Retina (tissue), 1 donor: ENCODE measurements at regions not wholly inside any gene's neighbourhood (a gene's known extent, or its start where the extent isn't known, plus 50 kb on each side); places are given as distances from the start of the nearest gene placed in this dataset.

ENCODE experiments used
- DNase-seq: peaks from one replicate; pipeline ENCODE4 v3.0.0-alpha.2; 2016

DNA sequence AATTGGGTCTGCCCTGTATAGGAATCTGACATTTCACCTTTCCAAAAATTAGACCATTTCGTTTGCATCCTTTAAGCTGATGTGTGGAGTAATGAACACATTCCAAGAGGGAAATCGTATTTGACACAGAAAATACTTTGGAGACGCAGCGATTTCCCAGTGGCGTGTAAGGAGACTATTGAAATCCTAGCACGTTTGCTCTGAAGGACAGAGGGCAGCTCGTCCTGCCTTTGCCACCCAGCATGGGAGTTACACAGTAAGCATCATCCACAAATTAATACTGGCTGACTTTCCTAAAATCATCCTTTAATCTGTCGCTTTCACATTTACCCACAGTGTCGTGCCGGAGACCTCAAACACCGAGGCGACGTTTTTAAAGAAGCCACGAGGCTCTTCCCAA is 925.9 kb upstream of the EEF2KMT start:
- DNase-seq, result no peak

DNA sequence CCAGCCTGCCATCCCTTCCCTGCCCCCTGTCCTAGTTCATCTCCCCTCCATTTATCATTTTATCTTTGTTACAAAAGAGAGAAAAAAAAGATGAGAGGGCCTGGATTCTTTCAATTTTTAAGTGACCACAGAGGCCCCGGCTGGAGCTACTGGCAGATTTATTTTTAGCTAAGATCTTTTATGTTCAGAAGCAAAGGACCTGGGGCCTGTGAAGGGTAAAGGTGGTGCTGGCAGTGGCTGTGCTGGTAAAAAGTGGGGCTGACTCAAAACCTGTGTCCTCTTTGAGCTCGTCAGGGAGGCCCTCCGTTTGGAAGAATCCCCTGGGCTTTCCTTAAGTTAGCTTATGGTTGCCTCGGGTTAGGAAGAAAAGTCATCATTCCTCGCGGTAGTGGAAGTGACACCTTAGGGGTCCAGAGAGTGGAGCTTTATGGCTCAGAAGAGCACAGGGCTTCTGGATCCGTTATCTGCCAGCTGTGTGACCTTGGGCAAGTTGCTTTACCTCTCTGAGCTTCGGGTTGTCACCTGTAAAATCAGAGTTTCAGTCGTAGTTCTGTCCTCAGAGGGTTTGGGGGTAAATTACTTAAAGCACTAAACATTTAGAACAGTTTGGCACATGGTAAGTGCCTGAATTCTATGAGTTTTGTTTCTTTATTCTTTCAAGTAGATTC is 923.8 kb upstream of the EEF2KMT start:
- no peak for DNase-seq

DNA sequence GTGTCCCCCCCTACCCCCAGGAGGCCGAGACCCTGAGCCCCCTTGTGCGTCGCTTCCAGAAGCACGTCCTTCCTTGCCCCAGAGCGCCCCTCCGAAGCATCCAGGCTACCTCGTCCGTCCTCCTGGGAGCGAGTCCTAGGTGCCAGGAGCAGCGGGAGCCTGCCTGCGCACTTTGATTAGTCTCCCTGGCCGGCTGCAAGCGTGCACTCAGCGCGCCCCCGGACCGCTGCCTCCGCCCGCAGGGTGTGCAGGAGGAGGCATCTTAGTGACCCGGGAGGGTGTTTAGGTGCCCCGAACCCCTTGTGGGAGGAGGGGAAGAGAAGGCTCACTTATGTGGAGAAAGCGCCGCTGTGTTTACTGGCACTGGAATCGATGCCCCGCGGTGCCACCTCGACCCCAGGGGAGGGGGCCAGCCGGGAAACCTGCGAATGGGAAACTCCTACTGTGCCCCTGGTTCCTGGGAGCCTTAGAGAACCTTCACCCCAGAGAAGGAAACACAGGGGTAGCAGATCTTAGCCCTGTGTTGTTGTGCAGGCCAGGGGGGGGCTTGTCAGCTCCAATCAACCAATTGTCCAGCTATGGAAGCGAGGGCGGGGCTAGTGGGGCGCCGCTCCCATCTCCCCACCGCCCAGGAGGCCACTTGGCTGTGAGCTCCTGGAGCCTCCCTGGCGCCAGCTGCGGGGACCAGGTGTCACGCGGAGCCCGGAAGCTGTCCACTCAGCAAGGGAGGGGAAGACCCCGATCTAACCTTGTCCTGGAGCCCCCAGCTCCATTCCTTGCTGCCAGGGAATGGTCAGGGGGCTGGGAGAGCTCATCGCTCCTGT is 922.8 kb upstream of the EEF2KMT start:
- DNase-seq, result peak; percentile 57

DNA sequence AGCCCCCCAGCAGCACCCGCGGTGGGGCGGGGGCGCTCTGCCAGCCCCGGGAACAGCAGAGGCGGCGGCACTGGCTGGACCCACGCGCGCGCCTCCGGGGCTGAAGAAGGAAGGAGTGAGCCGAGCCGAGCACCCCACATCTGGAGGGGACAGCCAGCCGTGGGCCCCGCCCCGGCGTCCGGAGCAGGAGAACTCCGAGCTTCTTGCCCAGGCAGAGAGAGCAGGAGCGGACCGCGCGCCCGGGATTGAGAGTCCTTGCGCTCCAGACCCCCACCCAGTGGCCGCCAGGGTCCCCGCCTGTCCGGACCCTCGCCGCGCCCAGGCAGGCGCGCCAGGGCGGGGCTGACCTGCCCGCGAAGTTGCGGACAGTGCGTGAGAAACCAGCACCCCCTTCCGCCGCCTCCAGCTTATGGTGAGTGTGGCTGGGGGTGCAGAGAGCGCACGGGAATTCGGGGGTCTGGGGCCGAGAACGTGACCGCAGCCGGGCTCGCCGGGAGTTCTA is 921.9 kb upstream of the EEF2KMT start:
- peak; percentile 78 for DNase-seq

DNA sequence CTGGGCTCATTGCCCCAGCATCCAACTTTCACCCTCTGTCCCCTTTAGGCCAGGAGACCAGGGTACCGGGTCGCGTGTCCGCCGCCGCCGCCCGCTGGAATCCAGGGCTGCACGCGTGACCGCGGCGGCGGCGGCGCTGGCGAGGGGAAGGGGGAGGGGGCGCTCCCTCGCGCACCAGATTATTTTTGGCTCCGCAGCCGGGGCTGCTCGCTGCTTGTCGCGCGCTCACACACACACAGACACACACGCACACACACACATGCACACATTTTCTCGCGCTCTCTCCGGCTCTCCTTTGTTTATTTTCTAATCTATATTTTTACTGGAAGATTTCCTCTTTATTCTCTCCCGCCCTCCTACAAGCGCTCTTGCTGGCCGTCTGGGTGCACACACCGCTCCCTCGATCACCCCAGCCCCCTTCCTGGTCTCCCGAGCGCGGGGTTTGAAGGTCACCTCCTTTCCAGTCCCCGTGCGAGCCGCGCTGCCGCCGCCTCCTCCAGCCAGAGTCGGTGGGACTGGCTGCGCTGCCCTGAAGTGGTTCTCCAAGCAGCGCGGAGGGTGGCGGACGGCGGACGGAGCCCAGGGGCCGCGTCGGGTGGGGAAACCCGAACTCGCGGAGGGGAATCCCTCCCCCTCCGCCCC is 921.4 kb upstream of the EEF2KMT start:
- DNase-seq, result peak; percentile 83

DNA sequence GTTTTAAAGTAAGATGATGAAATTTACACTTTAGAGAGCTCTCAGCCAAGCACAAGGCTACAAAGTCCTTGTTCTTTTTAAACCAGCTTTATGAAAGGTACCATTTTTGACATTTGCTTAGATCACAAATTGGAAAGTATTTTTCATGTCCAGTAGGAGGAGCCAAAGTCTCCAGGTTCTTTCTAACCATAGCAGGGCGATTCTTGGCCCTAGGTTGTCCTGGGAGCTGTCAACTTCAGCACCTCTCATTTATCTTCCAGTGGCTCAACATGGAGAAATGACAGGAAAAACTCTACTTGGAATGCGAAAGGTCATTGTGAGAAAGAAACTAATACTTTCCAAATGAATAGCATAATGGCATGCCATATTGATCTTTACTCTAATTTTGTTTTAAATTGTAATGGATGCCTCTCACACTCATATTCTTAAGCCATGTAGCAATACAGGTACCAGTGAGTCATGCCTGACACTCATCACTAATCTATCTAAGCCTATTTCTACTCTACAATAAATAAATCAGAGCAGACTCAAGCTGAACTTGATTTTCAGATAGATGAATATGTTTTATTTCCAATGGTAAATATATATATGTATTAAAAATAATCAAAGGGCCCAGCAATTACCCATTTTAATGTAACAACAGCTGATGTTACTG is 919.1 kb upstream of the EEF2KMT start:
- peak; percentile 38 for DNase-seq

DNA sequence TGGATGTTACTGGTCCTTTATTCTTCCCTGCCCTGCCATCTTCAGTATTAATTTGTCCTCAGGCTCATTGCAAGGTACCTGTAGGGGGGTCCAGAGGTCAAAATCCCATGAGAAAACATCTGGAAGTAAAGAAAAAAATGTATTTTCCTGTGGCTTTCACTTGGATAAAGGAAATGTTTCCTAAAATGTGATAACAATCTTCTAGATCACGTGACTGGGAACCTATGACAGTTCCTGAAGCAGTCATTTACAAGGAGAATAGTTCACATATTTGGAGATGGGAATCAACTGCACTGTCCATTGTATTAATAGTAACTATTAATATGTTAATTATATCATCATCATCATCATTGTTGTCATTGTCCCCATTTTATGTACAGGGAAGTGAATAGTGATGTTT is 915.1 kb upstream of the EEF2KMT start:
- no peak for DNase-seq

DNA sequence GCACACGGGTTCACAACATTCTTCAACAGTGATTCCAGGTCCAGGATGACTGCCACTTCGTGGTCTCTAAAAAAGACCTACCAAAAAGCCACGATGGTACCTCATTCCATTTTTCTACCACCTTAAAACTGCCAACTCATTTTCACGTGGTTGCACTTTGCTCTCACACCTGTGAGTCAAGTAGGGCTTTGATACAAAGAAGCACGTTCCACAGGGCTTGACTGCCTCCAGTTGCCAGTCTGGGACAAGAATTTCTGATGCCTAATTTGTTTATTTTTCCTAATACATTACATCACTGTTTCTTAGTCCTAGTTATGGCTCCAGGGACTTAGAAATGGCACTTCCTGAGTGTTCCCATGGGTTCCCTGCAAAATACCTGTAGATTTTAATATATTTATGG is 911.6 kb upstream of the EEF2KMT start:
- DNase-seq, result no peak

DNA sequence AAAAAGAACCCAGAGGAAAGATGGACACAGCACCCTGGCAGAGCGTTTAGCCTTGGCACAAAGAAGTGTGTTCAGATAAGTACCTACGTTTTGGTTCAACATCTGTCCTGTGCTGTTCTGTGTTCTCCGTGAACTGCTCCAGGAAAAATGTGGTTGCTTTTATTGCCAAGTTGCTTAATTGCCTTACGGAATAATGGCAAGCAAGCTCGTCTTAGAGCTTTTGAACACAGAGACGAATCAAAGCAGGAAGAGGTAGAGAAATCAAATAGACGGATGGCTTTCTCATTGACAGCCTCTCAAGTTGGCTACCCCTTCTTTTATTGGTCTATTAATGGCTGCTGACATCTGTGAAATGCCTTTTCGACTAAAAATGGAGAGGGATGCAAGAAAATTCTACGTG is 911.1 kb upstream of the EEF2KMT start:
- DNase-seq, result no peak

DNA sequence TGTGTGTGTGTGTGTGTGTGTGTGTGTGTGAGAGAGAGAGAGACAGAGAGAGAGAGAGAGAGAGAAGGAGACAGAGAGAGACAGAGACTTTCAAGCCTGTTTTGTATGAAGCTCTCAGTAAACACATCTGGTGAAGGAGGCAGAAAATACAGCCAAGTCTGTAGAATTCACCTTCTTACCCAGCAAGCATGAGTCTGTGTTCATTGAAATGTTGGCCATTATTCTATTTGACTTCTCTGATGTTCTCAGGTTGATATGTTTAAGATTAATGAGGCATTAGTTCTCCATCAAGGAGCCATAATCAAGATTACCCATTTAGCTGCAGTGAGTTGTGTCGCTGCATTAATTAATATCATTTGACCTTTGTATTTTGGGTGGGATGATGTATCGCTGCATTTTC is 895.8 kb upstream of the EEF2KMT start:
- DNase-seq, result no peak

DNA sequence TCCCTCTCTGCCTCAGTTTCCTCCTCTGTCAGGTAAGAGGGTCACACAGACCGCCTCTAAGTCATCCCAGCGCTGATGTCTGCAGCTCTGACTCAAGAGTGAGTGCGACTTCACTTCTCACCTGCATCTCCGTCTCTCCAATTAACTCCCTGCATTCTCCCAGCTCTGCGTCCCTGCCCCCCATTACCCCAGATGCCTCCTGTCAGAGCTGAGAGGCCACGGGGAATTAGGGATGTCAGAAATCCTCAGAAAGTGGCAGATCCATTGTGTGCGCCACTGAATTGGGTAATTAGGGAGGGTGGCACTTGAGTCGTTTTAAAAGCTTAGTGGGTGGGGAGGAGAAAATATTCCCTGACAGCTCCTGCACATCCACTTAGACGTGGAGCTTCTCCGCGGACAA is 885.4 kb upstream of the EEF2KMT start:
- DNase-seq, result peak; percentile 18

DNA sequence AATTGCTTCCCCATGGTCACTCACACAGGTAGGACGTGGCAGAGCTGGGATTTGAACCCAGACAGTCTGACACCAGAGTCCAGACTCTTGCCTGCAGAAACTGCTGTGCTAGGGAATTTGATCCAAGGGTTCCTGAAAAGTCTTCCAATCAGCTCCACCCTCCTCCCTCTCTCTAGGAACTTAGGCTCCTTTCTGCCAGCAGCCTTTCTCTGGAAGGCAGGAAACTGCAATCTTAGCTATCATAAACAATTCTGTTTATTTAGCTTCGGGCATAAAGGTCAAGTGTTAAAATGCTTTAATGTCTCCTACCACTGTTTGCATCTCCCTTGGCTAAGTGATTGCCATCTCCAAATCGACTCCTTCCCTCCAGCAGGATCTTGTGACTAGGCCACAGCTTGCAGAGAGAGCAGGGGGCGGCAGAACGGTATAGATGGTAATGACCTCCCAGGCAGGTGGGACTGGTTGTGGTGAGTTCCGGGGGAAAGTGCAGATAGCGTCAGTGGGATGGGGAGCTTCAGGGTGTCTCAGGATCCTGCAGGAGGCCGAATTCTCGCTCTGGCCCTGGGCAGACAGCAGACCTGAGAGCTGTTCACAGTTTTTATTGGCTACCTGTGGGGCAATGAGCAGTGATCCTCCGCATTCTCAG is 882.4 kb upstream of the EEF2KMT start:
- DNase-seq, result no peak

DNA sequence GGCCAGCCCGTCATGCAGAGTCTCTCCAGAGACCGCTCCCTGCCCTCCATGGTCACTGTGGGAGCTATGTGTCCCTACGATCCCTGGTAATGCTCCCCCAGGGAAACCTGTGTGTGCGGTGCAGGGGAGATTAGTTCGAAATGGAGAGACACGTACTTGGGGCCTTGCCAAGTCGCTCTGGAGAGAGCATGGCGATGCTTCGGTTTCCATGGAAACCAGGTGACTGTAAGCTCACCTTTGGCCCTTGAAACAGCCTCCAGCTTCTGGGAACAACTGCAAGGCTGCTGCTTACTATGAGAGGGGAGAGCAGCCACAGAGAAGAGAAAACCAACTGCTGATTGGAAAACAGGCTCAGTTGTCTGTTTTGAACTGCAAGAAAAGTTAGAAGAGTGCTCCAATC is 879.7 kb upstream of the EEF2KMT start:
- DNase-seq, result no peak

DNA sequence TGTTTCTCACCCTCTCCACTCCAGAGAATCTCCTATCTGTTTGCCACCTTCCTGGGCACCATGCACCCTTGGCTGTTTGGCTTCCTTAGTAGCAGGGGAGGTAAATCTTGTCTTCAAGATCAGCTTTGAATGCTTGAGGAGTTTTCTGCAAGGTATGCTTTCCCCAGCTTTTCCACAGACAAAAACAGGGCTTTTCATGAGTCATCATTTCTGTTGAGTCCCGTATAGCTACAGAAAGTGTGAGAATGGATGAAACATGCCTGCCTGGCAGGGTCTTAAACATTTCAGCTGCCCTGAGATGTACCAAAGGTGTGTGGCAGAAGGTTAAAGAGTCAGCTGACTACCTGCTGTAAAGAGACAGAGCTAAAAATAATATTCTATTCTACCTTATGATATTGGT is 875.2 kb upstream of the EEF2KMT start:
- no peak for DNase-seq

DNA sequence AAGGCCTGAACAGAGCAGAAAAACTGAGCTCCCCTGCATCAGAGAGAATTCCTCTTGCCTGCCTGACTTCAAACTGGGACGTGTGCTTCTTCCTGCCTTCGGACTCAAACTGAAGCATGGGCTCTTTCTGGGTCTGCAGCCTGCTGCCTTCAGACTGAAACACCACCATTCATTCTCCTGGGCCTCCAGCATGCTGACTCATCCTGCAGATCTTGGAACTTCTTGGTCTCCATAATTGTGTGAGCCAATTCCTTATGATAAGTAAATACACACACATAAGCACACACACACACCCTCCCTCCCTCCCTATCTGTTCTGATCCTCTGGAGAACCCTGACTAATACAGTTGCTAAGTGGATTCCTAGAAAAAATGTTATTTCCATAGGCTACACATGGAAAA is 874.3 kb upstream of the EEF2KMT start:
- no peak for DNase-seq

DNA sequence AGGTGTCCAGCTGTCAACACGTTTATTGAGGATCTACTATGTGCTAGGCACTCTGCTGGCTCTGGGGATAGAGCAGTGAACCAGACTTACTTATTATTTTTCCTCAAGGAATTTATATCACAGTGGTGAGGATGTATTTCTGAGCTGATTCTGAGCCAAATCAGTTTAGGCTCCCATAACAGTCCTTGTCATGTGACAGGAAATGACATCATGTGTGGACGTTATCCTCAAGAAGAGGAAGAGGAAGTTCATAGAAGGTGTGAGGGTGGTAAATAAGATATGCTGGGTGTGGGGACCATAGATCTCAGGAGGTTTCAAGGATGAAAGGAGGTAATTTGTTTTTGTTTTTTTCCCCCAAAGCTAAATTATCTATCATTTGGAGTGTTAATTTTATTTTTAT is 873.5 kb upstream of the EEF2KMT start:
- no peak for DNase-seq

DNA sequence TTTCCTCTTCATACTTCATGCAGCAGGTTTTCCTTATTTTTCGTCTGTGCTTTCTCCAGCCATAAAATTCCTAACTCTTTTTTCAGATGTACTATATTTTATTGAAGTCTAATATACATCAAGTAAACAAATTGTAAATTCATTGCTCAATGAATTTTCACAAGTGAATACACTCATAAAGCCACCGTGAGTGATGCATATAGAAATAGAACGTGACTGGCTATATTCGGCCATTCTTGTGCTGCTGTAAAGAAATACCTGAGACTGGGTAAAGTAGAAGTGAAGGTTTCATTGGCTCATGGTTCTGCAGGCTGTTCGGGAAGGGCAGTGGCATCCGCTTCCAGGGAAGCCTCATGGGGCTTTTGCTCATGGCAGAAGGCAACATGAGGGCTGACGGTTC is 868.4 kb upstream of the EEF2KMT start:
- DNase-seq, result no peak

DNA sequence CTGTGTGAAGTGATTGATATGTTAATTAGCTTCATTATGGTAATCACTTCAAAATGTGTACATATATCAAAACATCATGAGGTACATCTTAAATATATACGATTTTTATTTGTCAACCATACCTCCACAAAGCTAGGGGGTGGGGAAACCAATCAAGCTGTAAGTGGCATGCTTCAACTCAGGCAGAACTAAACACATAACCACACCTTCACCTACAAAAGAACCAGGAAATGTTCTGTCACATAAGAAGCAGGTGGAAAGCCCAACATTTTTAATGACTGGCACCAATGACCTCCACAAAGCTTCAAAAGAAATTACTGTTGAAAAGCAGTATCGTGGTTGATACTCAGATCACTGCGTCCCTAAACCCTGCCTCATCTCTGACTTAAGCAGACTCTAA is 867.7 kb upstream of the EEF2KMT start:
- DNase-seq, result no peak

DNA sequence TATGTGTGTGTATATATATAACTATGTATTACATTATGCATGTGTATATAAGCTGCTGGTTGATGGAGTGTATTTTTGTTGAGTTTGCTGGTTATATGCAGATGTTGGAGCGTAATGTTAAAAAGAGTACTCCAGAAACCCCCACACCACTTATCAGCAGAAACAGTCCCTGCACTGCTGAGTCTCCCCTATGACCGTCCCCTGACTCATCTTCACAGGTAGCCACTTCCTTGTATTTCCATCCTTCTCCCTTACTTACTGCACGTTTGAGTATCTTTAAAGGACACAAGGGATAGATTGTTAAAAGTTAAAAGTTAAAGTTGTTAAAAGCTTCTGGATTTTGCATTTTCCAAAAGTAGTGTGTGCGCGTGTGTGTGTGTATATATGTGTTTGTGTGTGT is 853.9 kb upstream of the EEF2KMT start:
- DNase-seq, result no peak

DNA sequence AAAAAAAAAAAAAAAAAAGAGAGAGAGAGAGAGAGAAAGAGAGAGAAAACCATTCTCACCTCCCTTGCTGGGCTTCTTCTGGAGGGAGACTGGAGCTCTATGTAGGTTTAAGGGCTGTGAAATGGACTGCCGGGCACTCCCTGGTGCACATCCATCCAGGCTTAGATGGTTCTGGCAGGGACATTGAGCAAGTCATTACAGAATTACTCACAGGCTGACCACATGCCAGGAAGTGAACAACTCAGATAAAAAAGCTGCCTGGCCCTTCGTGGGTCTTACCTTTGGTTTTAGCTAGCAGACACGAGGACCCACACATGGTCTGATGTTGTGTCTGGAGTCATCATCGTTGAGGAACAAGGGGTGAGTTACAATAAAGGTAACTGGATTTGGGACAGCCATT is 847.4 kb upstream of the EEF2KMT start:
- no peak for DNase-seq

DNA sequence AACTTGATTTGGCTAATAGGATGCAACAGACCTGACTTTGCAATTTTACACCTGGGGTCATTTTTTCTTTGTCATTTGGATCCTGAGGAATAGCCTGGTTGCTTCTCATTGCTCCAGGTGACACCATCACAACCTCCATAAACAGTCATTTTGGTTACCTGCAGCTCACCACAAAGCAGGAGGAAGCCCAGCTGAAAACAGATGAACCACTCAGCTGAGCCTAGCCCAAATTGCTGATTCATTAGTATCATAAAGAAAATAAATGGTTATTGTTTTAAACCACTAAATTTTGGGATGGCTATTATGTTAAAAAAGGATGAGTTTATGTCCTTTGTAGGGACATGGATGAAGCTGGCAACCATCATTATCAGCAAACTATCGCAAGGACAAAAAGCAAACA is 841.0 kb upstream of the EEF2KMT start:
- no peak for DNase-seq

DNA sequence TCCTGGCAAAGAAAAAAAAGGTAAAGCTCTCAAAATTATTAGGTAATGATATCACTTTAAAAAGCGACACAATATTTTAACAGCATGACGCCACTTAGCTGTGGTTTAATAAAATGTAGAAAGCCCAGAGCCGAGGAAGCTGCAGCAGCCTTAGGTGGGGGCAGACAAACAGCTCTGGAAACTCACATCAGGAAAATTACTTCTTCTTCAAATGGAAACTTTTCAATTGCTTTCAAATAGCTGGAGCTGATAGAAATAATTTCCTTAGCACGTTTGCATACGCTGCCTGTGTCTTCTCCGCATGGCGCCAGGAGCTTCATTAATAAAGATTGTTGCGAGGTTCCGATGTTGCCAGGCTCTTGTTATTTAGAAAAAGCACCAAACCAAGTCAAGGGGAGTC is 835.3 kb upstream of the EEF2KMT start:
- DNase-seq, result no peak

DNA sequence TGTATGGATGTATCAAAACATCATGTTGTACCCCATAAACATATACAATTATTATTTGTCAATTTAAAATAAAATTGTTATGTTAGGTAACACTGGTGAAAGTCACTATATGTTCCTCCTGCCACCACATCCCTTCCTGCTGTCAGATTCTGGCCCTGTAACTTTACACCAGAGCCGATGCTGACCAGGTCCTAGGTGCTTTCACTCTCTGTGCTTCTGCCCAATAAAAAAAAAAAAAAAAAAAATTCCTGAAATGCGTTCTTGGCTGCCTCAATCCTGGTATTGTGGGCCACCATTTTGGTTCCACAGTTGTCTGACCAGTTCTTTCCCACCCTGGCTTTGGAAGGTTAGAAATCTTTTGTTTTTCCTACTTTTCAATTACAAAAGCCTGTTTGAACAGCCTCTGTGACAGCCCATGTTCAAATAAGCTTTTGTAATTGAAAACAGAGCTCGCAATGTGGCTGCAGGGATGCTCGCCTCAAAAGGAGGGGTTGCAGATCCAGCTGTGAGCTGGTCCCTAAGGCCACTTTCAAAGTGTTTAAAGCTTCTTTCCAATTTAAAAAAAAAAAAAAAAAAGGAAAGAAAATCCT is 831.0 kb upstream of the EEF2KMT start:
- no peak for DNase-seq
